D341Med (cell line): ENCODE measurements at regions not wholly inside any gene's neighbourhood (a gene's known extent, or its start where the extent isn't known, plus 50 kb on each side); places are given as distances from the start of the nearest gene placed in this dataset.

Experiments used
- DNase-seq: peaks from one replicate; pipeline ENCODE4 v3.0.0; 2012; ENCODE audit warnings: low spot score

DNA sequence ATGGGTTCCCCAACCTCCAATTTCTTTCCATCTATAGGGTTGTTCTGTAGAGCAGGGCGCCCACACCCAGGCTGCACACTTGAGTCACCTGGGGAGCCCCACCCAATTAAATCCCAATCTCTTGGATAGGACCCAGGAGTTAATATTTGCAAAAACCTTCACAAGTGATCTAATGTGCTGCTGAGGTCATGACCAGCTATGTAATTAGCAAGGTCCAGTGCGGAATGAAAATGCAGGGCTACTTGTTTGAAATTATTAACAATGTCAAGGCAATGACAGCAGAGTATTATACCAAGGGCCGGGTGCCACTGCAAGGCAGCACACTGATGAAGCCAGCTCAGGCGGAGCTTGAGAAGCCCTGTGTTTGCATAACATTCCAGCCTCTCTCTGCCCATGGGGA, 302.7 kb downstream of the MAF start:
- no peak for DNase-seq

DNA sequence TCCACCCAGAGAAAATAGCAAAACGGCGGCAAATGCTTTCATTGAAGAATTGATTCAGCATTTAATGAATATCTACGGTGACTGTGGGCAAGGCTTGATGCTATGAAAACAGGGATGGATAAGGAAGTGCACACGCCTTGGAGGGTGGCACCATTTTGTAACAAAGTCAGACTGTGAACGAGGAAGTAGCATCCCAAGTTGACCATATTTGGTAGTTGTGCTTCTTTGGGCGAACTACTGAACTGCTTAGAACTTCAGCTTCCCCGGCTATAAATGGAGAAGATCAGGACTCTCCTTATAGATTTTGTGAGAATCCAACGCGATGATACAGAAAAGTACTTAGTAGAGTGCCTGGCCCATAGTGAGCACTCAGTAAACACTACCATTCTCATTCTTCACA, 303.2 kb downstream of the MAF start:
- no peak for DNase-seq

DNA sequence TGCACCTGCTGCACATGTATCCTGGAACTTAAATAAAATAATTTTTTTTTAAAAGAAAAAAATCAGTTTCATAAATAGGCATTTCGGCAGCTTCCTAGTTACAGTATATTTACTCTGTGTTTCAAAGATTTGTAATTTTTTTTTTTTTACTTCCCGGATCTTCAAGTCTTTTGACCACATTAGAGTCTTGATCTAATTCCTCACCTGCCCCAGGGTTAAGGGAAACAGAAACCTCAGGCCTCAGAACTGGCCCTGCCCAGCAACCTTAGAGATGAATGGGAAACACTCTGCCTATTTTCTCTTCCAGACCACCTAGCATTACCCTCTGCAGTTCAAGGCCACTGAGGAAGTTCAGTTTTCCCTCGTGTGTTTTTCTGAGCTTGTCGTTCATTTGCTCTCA, 304.0 kb downstream of the MAF start:
- DNase-seq: no peak

DNA sequence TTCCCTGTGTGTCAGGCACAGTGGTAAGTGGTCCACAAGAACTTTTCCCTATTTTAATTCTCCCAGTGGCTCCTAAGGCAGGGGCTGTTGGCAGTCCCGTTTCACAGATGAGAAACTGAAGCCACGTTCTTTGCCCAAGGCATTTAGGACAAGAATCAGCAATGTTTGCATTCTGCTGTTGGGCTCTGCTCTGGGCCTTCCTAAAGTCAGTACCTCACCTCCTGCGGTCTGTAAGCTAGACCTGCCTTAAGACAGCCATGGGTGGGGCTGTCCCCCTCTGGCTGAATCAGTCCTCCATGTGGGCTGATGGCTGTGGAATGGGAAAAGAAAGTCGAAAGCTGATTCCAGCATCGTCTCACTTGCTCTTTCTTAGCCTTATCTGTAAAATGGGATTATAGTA, 304.8 kb downstream of the MAF start:
- no peak for DNase-seq

DNA sequence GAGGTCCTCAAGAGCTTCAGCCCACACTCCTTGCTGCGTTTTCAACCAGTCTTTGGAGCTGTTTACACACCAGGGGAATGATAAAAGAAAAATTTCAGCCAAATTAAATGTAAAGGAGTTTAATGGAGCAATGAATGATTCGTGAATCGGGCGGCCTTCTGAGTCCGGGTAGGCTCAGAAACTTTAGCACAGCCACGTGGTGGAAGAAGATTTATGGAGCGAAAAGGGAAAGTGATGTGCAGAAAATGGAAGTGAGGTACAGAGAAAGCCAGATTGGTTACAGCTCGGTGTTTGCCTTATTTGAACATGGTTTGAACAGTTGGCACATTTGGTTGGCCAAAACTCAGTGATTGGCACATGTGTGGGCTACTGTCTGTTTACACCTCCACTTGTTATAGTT, 305.4 kb downstream of the MAF start:
- DNase-seq: no peak

DNA sequence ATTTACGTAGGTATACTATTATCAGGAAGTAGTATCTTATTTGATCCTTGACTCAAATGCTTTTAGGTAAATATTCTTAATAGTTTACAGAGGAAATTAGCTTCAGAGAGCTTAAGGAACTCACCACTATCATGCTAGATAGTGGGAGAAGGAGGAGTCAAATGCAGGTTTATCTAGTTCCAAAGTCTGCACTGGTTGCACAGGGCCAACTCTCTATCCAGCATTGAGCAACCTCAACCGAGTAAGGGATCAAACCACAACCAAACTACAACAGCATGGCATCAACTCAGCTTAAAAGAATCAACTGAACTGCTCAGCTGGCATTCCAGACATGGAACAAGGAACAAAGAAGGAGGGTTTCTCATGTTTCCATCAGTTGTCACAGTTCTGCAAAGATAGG, 306.0 kb downstream of the MAF start:
- DNase-seq: no peak

DNA sequence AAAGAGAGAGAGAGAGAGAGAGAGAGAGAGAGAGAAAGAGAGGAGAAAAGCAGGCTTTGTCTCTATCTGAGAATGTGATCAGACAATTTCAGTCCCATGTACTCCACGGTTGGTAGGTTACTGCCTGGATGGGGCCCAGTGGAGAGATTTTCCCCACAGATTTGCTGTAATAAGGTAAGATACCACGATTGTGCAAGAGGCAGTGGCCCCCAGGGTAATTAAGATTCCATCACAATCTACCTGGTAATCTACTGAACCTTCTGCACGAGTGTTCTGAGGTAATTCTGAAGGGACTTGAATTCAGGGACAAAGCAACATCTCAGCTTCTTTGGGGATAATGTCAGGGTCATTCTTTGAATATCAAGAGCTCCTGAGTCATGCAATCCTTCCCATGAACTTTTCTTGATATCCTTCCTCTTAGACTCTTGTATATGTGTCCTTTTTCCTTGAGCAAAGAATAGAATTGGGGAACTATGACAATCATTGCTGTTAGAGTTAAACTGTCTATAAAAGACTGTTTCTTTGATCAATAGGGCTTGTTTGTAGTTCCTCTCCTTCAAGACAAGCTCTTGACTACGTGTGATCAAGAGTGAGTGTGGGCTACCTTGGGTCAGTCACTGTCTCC, 306.6 kb downstream of the MAF start:
- DNase-seq: no peak

DNA sequence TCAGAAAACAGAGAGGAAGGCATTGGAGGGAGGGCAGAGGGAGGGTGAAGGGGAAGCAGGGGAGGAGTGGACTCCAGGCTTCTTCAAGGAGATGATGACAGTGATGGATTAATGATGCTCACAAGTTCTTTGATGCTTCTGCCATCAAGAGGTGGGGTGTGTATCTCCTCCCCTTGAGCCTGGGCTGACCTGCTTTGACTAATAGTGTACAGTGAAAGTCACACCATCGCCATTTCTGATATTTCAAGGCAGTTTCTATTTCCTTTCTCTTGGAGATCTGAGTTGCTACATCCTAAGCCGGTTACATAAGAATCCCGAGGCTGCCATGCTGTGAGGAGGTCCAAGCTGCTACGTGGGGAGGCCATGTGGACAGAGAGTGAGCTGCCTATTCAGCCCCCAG, 312.5 kb downstream of the MAF start:
- DNase-seq: no peak

DNA sequence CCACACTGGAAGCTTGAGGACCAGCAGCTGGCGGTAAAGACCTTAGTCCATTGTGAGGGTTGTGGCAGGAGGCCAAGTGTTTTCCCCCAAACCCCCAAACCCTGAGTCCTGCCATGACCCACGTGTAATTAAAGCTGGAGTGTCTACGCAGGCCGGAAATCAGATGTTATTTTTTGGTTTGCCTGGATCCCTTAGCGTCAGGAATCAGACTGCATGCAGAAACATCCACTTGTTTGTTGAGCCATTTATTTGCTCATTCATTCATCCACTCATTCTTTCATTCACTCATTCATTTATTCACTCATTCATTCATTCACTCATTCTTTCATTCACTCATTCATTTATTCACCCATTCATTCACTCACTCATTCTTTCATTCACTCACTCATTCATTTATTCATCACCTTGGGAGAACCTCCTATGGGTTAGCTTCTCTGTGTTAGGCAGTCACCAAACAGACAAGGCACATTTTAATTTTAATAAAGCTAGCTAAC, 313.1 kb downstream of the MAF start:
- no peak for DNase-seq

DNA sequence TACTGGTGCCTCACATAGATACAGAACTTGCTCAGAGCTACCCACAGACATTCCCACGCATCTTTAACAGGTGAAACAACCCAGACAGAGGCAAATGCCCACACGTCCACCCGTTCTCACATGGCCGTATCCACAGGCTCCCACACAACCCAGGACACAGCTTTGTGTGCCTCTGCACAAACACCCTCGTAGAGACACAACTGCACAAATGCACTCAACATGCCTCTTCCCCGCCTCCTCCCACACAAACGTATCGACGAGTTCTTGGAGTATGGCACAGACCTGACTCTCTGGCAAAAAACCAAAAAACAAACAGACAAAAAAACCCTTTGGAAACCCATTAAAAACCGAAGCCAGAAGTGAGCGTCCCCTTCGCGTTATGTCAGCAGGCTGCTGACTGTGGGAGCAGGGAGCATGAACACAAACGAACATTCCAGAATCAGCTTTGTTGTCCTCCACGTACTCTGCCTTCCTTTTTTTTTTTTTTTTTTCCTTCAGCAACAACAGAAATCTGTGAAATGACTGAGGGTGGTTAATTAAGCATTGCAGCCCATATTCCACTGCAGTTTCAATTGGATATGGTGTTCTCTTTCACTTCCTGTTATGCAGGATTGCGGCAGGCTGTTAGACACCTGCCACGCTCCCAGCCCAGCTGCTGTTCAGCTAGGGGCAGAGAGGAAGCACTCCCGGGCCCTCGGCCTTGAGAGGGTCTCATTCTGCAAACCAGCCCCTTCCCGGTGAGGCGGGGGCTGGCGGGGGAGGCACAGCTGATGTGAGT, 313.7 kb downstream of the MAF start:
- no peak for DNase-seq

DNA sequence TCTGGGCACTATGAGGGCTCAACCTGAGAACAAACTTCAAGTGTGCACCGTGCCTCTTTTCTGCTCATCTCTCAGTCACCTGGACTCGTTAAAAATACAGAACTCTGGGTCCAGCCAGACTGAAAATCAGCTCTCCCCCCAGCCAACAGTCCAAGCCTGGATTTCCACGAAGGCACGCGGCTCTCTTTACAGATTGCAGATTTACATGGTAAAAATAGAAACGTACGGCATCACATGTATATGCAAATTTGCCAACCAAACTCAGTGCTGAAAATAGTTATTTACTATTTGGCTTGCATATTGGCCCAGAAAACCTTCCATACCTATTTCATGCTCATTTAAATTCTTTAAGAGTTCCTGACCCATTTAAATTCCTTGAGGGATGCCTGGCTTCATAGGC, 315.8 kb downstream of the MAF start:
- no peak for DNase-seq

DNA sequence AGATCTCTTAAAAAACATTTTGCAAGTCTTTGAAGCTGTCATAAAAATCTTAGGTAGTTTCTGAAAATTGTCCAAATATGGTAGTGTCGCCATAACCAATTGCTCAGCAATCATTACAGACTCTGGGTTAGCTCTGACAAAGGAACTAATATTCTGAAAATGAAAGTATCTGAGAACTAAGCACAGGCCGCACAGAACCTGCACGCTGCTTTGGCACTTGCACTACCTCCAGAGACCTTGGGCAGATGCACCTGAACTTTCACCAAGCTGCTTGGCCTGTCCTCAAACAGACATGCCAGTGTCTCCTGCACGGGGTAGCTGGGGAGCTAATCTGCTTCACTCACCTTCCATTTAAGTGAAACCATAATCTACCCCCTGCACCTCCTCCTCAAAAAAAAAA, 317.0 kb downstream of the MAF start:
- DNase-seq: no peak

DNA sequence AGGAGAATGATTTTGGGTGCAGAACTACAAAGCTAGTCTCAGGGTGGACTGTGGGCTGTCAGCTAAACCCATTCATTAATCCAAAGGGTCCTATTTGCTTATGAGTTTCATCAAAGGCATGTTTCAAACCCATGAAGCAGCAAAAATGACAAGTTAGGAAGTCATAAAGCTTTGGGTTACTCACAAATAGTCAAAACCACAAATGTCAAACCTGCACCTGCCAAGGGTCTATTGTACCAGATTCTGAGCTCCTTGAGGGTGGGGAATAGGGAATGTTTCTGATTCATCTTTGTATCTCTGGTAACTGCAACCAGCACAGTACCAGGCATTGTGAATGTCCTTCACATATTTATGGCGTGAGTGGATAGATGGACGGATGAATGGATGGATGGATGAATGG, 317.7 kb downstream of the MAF start:
- DNase-seq: no peak

DNA sequence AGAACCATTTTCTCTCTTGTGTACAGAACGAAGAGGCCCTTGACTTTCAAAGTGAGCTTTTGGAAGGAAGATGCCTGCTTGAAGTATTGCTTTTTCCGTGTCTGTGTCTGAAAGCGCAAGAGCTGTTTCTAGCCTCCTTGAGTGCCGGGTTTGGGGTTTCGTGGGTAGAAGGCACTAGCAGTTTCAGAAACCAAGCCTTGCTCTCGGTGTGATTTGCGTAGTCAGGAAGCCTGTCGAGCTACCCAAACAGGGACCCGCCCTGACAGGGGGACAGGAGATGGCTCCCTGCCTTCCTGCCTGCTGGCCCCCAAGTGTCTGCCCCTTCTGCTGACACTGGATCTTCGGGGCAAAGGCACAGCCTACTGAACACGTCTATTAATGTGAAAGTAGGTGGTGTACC, 322.0 kb downstream of the MAF start:
- DNase-seq: no peak

DNA sequence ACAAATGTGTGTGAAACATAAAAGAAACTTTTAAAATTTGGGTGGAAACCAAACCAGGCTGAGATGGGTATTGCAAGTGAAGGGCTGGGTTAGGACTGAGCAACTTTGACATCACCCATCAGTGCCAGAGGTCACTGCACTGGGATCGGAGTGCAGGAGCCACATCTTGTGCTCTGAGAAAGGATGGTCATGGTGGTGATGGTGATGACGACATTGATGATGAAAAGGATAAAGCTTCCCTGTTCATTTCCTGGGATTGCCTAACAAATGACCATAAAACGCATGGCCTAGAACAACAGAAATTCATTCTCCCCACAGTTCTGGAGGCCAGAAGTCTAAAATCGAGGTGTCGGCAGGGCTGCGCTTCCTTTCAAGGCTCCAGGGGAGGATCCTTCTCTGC, 324.0 kb downstream of the MAF start:
- no peak for DNase-seq

DNA sequence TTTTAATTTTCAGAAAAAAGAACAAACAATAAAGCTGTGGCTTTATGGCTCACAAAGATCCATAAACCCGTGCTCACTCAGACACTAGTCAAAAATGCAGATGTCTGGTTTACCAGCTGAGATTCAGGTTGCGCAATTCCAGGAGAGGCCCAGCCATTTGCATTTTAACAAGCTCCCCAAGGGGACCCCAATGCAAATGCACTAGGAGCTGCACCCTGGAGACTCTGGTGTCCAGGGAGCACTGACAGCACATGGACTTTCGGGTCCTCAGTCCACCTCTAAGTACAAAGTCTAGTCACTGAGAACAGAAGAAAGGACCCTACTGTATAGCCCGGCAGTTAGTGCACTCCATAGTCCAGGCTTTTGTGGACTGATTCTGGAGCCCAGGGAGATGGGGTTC, 326.3 kb downstream of the MAF start:
- DNase-seq: no peak

DNA sequence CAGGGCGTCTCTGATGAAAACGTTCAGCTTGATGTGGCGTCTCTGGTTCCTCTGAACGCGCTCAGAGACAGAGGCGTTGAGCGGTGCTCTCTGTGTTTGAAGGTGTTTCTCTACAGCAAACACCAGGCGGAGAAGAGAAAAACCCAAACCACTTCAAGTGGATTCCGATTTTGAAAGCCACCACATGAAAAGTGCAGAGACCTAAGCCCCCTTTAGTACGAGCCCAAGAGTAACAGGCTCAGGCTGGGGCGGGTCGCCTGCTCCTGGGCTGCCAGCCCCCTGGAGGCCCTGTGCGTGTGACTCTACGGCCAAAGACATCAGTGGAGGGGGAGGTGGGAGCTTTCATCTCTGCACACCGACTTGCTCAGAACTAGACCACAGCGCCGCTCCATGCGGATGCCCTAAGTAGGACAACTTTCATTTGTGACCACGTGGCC, 328.4 kb downstream of the MAF start:
- DNase-seq: no peak

DNA sequence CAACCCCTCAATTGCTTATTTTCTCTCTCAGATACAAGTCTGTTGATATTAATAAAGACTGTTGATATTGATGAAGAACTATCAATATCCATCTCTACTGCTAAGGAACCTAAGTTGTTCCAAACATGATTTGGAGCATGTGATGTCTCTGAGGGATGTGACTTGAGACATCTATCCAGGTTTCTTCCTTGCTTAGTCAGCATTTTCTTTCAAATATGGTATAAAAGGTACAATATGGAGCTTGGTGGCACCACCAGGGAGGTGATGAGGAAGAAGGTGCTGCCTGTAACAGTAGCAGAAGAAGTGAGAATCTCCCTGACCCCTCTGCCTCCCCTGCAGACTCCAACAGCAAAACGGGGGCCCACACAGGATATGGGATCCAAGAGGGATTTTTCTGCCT, 329.0 kb downstream of the MAF start:
- DNase-seq: no peak

DNA sequence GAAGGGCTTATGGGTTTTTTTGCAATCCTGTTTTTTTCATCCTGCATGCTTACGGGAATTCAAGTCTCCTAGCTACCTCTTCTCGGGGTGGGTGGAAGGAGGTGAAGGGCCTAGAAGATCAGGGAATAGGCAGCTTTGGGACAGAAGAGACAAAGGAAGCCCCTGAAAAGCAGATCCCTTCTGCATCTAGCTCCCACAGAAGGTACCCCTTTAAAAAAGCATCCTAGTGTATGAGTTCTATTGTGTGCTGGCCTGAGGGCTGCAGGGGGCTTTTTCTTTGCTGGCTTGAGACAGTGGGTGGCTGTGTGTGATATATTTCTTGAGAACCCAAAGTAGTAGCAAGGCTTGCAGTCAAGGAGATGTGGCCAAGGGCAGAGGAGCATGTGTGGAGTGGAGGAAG, 330.5 kb downstream of the MAF start:
- no peak for DNase-seq

DNA sequence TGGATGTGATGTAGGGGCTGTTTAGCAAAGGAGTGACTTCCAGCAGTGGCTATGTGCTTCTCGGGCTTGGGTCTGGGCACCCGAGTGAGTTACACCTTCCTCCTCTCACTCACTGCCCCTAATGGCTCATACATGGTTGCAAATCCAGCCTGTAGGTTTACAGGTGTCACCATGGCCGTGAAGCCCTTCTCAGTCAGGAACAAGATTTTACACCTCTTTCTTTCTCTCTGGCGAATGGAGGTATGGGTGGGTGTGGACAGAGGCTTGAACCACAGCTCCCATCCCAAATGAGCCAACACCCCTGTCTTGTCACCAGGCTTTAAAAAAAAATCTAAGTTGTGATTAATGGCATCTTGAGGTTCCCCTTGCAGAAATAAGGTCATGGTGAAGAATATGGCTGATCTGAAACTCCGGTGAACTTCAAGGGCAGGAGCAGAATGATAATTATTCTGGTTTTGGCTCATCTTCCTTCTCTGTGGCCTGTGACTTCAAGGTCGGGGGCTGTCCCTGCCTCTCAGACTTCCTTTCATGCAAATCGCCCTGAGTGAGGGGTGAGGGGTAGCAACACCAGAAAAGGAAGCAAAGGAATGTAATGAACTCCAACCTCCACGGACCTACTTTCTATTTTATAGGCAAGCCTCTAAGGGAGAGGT, 331.2 kb downstream of the MAF start:
- no peak for DNase-seq

DNA sequence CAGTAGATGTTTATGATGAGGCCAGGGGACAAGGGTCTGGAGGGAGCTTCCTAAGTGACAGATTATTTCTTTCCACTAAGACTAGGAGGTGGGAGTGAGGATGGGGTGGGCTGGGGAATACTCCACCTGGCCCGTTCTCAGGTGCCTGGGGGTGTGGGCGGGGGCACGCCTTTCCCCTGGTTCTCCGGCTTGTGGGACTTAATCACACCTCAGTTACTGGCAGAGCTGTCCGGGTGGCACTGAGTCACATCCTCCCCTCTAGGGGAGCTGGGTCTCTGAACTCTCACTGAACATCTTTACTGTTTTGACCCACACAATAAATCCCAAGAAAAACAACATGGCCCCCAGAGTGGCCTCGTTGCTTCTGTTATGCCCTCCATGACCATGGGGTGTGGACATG, 332.8 kb downstream of the MAF start:
- DNase-seq: no peak

DNA sequence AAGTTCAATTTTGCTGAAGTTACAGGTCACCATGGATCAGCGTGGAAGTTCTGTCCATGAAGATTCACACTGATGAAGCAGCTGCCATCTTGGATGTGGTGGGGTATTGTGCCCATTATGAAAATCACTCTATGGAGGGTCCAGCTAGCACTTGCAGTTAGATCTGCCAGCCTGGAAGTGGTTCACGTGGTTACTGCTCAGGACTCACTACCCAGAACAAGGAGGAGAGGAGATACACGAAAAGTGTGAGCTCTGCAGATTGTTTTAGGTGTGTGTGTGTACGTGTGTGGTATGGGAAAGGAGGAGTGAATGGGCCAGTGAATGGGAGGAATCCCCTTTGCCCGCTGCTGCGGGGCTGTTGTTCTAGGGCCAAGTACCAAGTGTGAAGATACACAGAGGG, 333.4 kb downstream of the MAF start:
- no peak for DNase-seq

DNA sequence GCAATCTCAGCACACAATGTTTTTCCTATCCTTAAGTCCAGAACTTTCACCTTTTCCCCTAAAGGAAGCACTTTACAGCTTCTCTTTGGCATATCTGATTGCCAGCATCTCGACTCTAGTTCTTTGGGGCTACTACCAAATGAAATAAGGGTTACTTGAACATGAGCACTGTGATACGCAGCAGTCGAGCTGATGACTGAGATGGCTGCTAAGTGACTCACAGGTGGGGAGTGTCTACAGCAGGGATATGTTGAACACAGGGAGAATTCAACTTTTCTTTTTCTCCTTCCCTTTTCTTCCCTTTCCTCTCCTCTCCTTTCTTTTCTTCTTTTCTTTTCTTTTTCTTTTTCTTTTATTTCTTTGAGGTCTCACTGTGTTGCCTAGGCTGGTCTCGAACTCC, 334.8 kb downstream of the MAF start:
- no peak for DNase-seq
